A172 (cell line): ENCODE measurements at regions not wholly inside any gene's neighbourhood (a gene's known extent, or its start where the extent isn't known, plus 50 kb on each side); places are given as distances from the start of the nearest gene placed in this dataset.

Source experiments
- DNase-seq: peaks from one replicate; pipeline ENCODE4 v3.0.0-alpha.2; 2015; ENCODE audit warnings: low spot score

DNA sequence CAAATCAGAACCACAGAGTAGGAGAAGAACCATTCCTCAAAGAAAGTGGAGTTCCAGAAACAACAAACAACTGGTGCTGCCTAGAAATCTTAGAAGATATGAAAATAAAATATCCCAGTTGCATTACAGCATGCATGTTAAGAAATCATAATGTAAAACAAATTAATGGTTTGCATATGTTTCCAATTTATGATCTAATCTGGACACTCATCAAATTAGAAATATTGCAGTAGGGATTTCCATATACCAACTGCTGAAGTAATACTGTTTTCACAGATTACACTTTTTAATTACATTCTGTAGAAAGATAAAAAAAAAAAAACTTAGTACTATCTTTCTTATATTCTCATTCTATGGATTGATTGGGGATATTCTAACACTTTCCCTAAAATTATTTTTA lies 1034.6 kb upstream of the C9orf72 start:
- no peak for DNase-seq

DNA sequence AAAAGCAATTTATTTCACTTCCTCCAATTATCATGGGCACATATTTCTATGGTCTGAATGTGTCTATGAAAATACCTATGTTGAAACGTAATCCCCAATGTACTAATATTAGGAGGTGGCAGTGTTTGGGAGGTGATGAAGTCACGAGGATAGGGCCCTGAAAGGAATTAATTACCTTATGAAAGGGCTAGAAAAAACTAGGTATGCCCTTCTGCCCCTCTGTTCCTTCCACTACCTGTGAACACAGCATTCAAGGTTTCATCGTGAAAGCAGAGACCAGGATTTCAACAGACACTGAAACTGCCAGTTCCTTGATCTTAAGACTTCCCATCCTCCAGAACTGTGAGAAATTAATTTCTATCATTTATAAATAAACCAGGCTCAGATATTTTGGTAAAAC lies 1037.1 kb upstream of the C9orf72 start:
- DNase-seq: no peak

DNA sequence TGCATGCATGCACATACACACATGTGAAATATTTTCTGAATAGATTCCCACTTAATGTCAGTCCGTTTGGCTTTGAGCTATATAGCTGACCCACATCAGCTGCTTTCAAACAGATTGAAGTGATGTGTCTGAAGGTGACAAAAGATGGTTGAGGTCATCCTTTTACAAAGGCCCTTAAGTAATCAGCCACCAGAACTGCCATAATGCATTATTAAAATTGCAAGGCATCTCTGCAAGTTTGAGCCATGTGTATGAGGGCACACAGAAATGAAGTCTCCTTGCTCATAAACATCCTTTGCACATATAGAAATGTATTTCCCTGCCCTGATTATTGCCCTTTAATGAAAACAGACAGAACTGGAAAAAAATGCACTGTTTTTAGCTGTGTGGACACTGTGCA lies 1043.0 kb upstream of the C9orf72 start:
- DNase-seq: no peak

DNA sequence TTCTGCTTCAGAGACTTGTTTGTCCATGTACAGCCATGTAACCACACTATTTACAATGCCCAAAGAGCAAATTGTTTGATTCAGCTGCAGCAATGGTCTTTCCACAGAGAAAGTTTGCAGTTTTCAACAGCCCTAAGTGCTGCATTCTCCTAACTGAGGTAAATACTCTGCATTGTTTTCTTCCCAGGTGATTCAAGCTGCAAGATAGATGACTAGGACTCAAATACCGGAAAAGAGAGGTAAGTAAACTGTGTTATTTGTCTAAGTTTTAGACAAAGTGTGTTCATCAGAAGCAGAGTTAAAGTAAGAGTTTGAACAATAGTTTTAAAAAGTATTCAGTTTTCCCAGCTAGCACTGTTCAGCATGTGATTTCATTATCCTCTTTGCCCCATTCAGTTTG lies 1046.7 kb upstream of the C9orf72 start:
- DNase-seq: no peak

DNA sequence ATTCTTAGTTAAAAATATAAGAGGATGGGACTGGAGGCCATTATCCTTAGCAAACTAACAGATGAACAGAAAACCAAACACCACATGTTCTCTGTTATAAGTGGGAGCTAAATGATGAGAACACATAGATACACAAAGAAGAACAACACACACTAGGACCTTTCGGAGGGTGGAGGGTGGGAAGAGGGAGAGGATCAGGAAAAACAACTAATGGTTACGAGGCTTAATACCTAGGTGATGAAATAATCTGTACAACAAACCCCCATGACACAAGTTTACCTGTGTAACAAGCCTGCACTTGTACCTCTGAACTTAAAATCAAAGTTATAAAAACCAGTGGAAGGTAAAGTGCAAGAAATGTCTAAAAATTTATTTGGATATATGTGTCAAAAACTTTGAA lies 1047.4 kb upstream of the C9orf72 start:
- DNase-seq: no peak

DNA sequence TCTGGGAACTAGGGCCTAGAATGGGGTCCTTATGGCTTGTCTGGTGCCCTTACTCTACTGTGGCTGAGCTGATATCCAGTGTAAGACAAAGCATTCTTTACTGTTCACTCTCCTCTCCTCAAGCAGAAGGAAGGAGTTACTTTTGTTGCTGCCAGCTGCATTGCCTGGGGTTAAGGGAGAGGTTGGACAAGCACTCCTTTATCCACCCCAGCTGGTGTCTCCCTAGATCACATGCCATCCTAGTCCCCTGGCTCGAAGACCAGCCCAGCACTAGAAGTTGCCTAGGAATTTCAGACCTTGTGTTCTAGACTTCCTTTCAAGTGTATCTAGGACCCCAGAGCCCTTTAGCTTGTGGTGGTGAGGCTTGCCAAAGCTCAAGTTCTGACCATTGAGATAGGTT lies 1051.5 kb upstream of the C9orf72 start:
- DNase-seq: no peak

DNA sequence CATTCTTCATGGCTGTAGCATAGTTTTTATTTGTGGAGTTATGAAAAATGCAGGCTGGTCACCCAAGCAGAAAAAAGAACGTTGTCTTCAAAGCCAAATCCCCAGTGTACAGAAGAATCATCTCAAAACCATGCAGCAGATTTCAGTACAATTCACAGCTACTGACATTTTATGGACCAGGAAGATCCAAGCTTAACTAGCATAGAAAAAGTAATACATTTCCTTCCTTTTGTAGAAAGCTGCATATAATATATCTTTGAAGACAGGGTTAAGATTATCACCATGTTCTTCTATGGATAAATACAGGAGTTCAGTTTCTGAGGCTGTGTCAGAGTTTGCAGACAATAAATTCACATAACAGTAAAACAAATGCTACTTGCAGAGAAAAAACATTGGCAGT lies 1054.8 kb upstream of the C9orf72 start:
- no peak for DNase-seq

DNA sequence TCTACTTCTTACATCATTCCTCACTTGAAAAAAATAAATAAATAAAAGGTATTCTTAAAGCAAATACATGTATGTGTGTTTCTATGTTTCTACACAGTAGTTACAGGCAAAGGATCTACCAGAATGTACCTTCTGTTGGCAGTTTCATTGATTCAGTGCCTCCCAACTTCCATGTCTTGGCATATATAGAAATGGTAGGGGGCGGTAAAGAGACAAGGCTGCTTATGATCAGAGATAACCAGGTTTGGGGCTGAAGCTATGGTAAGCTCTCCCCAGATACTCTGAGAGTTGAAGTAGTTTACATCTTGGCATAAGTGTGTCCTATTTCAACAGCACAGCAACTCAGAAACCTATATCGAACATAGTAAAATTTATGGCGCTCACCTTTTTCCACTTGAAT lies 1075.4 kb upstream of the C9orf72 start:
- no peak for DNase-seq

DNA sequence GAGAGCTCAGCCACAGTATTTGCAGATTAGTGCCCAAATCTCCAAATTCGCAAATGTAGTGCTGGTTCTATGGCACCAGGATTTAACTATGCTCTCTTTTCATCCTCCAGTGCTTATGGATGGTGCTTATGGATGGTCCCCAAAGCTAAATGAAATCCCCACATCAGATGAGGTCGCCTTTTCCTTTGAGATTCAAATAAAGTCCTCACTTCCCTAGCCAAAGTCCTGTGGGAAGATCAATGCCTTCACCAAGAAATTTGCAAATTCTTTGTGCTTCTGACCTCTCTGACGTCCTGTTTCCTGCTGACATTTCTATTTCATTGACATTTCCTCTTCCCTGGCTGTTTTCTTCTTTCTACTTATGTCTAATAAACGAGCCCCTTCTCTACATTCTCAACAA lies 1077.0 kb upstream of the C9orf72 start:
- DNase-seq: no peak

DNA sequence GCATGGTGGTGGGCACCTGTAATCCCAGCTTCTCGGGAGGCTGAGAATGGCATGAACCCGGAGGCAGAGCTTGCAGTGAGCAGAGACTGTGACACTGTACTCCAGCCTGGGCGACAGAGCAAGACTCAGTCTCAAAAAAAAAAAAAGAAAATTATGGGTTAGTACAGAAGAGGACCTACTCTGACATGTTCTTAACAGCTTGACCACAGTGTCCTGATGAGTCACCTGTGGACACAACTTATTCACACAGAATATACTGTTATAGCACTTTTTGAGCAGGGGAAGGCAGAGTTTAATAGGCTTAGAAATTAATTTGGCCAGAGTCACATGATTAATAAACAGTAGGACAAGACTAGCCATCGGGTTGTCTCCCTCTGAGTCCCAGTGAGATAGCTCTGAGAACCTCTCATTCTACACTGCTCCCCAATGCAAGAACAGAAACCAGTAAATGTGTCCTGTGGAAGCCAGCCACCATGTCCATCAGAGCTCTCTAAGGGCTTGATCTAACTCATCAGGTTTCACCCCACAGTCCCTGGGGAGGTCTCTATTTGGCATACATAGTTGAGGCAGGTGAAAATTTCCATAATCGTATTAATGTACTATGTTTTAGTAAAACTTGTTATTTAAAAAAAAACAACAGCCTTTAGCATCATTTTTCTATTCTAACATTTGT lies 1077.9 kb upstream of the C9orf72 start:
- DNase-seq: no peak

DNA sequence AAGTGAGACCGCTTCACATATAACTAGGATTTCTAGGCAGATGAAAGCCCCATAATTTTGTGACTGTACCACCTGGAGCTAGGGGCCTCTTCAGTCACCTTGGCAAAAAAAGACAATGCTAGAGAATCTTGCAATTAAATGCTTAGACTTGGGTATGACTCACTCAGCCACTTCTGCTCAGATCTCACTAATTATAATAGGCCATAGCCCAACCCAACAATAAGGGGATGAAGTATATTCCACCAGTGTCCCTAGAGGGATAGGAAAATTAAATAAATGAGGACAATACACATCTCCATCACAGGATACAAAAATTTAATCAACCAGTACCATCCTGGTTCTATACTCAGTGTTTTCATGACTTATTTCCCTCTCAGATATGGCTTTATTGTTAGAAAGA lies 1079.9 kb upstream of the C9orf72 start:
- DNase-seq: no peak

DNA sequence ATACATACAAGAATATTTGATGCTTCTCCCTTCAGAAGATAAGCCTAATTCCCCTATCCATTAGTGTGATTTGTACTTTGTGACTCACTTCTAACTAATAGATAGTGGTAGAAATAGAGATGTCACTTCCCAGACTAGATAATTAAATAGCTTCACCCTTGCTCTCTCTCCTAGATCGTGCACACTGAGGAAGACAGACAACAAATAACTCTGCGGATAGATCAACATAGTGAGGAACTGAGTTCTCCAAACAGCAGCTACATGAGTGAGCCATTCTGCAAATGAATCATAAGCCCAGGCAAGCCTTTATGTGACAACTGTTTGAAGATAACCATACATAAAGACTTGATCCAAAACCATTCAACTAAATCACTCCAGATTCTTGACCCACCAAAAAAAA lies 1083.4 kb upstream of the C9orf72 start:
- DNase-seq: no peak

DNA sequence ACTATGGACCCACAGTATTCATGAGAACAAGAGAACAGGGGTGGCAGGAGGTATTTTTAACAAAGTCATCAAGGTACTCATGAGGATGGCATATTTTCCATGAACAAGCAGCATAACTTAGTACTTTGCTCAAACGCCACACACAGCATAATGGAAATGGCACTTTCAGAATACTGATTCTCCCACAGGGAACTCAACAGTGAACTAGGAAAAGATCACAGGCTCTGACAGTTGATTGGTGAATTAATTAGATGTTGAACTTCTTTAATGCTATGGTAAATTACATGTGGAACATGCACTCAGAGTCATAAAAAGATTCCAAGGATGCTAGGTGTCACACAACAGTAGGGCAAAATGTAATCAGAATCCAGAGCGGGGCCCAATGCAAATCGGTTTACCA lies 1088.6 kb upstream of the C9orf72 start:
- DNase-seq: no peak

DNA sequence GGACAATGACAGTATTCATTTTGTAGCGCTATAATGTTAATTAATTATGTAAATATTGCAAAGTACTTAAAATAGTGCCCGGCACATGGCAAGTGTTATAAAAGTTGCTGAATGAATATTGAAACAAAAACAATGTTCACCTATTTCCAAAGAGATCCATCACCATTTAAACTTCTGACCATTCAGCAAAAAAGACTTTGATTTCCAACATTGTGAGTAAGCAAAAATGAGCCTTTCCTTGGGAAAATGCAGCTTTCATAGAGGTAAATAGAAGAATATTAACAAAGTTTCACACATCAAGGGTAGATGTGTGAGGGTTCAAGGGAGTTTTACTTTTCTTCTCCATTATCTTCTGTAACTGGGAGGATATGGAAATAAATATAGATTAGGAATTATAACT lies 1089.4 kb upstream of the C9orf72 start:
- DNase-seq: no peak

DNA sequence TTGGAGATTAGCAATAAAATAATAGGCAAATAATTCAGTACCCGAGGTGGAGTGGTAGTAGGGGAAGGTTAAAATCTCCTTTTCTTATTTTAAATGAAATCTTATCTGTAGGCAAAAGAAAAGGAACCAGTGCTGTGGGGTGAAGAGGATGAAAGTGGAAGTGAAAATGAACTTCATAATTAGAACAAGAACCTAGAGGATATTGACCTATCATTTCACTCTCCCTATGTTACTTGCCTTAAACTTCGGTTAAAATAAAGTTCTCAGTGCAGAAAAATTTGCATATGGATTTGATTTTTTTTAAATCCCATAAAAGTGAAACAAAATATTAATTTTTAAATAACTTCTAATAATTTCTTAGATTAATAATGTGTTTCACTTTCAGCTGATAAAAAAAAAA lies 1094.9 kb upstream of the C9orf72 start:
- no peak for DNase-seq

DNA sequence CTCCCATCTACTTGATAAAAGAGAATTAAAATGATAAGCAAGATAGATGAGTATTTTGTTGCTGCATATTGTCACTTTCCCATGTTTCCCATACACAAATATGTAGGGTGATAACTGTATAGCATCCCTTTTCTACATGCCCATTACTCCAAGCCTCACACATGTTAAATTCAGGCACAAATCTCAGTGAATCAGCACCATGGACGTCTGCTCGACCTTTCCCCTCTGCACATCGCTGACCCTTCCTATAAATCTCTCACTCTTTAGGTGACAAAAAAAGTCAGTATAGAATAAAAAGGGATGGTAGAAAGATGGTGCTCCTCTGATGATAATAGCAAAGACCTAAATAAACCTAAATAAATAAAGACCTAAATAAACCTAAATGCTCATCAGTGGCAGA lies 1097.7 kb upstream of the C9orf72 start:
- no peak for DNase-seq

DNA sequence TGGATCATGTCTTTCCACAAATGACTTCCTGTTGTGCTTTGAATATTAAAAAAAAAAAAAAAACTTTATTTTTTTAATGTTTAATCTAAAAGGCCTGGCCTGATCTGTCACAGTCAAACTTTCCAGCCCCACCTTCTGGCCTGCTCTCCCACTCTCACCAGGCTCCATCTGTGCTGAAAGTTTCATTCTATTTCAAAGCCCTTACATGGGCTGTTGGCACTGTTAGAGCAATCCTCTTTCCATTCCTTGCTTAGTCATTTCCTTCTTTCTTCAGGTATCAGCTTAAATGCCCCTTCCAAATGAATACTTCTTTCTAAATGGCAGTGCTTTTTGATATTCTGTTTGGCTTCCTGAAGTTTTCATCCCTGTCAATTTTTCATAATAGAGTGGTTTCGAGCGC lies 1104.8 kb upstream of the C9orf72 start:
- peak; percentile 0 for DNase-seq

DNA sequence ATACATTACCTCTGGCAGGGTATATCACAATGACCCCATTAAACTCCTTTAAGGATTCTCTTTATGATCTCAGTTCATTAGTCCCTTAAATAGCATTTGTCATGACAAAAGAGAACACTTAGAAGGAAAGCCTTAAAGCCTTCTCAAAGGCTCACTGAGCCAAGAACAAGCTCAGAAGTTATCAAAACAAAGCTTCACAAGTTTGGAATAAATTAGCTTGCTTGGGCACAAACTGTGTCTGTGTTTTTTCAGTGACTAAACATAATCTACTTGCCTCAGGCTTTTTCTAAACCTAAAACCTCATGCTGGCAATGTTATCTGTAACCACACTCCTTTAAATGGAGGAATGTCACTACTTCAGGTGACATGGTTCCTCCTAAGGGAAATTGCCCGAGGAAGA lies 1114.9 kb upstream of the C9orf72 start:
- DNase-seq: no peak

DNA sequence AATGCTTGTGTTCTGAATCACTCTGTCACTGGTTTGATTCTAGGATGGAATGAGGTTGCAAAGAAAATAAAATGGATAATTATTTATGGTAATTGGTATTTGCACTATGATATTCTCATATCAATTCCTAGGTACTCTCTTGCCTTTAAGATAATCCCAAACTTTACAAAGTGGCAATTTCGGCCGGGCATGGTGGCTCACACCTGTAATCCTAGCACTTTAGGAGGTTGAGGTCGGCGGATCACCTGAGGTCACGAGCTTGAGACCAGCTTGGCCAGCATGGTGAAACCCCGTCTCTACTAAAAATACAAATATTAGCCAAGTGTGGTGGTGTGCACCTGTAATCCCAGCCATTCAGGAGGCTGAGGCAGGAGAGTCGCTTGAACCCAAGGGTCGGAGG lies 1118.7 kb upstream of the C9orf72 start:
- DNase-seq: no peak

DNA sequence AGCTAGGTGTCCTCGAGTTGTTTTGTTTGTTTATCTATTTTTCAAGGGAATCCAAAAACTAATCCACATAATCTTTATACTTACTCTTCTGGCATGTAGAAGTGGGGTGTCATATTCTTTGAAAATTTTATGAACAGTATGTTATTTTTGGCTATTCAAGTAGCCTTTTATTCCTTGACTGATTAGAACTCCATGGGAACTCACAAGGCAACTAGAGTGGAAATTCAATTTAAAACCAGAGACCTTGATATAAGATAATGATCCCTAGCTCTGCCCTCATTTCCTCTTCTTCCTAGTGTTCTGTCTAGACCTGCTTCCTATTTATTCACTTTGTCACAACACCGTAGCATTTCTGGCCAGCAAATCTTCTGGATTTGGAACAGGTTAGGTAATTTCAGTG lies 1123.7 kb upstream of the C9orf72 start:
- no peak for DNase-seq

DNA sequence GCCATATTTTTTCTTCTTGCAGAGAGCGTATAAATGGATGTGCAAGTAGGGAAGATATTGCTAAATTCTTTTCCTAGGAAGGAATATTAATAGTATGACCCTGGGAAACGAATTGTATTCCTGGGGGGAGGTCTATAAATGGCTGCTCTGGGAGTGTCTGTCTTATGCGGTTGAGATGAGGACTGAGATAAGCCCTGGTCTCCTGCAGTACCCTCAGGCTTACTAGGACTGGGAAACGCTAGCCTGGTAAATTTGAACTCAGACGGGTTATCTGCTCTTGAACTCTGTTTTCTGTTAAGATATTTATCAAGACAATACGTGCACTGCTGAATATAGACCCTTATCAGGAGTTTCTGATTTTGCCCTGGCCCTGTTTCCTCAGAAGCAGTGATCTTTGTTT lies 1126.4 kb upstream of the C9orf72 start:
- no peak for DNase-seq

DNA sequence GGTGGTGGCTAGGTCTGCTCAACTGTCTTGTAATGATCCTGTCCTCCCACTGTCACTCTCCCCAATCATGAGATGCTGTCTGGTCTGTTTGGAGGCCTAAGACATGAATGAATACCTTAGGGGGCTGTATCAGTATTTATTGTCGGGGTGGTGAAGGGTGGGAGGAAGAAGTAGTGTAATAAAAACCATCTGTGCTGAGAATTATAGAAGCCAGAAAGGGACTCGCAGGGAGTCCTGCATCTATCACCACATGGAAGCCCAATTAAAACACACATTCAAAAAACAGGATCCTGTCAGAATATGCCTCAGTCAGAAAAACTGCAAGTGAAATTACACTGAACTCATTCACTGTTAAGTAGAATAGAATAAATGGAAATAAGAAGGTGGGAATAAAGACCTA lies 1134.3 kb upstream of the C9orf72 start:
- no peak for DNase-seq

DNA sequence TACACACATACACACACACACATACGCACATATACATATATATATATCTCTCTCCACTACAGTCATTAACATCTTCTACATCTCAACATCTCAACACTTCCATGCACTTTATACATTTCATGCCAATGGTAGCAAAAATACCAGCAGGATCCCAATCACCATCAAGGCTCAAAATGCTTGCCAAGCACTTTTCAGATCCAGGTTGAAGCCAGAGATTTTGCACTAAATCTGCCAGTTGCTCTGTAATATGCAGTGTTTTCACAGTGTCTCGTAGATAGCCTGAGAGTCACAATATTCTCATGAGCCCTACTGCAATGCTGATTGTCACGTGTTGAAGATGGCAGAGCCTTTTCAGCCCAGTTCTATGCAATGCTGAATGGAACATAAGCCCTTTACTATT lies 1140.9 kb upstream of the C9orf72 start:
- DNase-seq: no peak

DNA sequence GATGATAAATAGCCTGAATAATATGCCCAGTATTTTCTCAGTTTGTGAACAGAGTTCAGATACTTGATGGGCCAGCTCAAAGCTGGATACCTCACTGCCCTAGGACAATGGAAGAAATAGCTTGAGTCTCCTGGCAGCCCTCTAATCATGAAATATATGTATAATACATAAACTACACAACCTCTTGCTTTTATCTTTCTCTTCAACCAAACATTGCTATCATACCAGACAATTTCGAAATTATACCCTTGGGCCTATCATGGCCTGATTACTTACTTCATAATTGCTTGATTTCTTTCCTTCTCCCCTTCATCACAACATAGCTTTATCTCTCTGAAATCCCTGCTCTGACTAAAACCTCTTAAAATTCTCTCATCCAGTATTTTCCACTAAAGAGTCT lies 1144.9 kb upstream of the C9orf72 start:
- DNase-seq: no peak

DNA sequence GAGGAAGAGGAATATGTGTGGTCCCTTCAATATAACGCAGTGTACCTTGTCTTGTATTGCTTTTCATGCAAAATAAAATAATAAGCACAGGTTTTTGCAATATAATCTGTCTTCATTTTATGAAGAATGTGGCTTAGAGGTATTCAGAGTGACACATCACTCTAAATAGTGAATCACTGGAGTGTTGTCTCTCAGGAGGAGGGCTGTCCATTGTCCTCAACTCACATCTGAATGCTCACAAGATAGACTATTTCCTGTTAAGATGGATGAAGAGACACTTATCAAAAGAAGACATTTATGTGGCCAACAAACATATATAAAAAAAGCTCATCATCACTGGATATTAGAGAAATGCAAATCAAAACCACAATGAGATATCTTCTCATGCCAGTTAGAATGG lies 1147.5 kb upstream of the C9orf72 start:
- DNase-seq: peak; percentile 3
